A549 (cell line): ENCODE measurements at regions not wholly inside any gene's neighbourhood (a gene's known extent, or its start where the extent isn't known, plus 50 kb on each side); places are given as distances from the start of the nearest gene placed in this dataset.

Experiments used
- ATAC-seq, 2 experiments: fragments of 200-7000 bp in 1 of 2; fragments of >200 bp in 1 of 2; cut with Nextera tagmentation in 1 of 2; cut with Tn5 transposase in 1 of 2; 3 replicates each; pipeline versions ENCODE4 v1.8.0 to v1.9.1; 2018 to 2020; ENCODE audit warnings: mild to moderate bottlenecking in 1 of 2, moderate library complexity in 1 of 2
- CTCF ChIA-PET: fragments of 300-600 bp; sonication (Branson Sonifier 250); formaldehyde crosslinking; extraction: SDS; loops from one replicate; lab custom pipeline; 2021; ENCODE audit warnings: antibody characterized with exemption, inconsistent platforms; lab: Yijun Ruan, JAX
- POLR2A ChIA-PET: fragments of 350-600 bp; formaldehyde crosslinking; extraction: SDS; loops from one replicate; lab custom pipeline; 2021; ENCODE audit warnings: antibody characterized with exemption, inconsistent platforms; lab: Yijun Ruan, JAX
- DNase-seq, 2 experiments: peaks; one replicate each; pipeline versions ENCODE4 v3.0.0 to v3.0.0-alpha.2; 2011 to 2016; ENCODE audit warnings: low read depth in 1 of 2, low spot score in 1 of 2
- FAIRE-seq: peaks from 2 replicates; lab custom pipeline; 2011; peaks lifted over from hg19 to GRCh38; lab: Jason Lieb, UNC
- H3K27ac ChIP-seq, 2 experiments: fragments of >200 bp; sonication (Bioruptor Twin); formaldehyde crosslinking; 3 replicates each; pipeline ENCODE4 v1.5.1; 2016 to 2017
- H3K4me1 ChIP-seq: fragments of >200 bp; sonication (Bioruptor Twin); formaldehyde crosslinking; 3 replicates; pipeline ENCODE4 v1.6.1; 2016
- H3K4me2 ChIP-seq: fragments of >200 bp; sonication (Bioruptor Twin); formaldehyde crosslinking; 3 replicates; pipeline ENCODE4 v1.6.1; 2016
- H3K4me3 ChIP-seq: fragments of >200 bp; sonication (Bioruptor Twin); formaldehyde crosslinking; 3 replicates; pipeline ENCODE4 v1.5.1; 2016
- H3K9me3 ChIP-seq: fragments of >200 bp; sonication (Bioruptor Twin); formaldehyde crosslinking; 3 replicates; pipeline ENCODE4 v1.6.1; 2016
- BHLHE40 ChIP-seq: IDR thresholded peaks from 2 replicates; pipeline ENCODE4 v1.6.1; 2012; ENCODE audit warnings: low read depth, low read length, inconsistent platforms
- CBX2 ChIP-seq: fragments of 200-600 bp; sonication (generic); IDR thresholded peaks from 2 replicates; pipeline ENCODE4 v1.6.1; 2016; ENCODE audit warnings: low read depth, mild to moderate bottlenecking, borderline replicate concordance
- CBX8 ChIP-seq: fragments of 200-600 bp; sonication (generic); IDR thresholded peaks from 2 replicates; pipeline ENCODE4 v1.6.1; 2016
- CHD2 ChIP-seq: fragments of 150-350 bp; IDR thresholded peaks from 2 replicates; pipeline ENCODE4 v1.6.1; 2014; ENCODE audit warnings: low read length; ENCODE audit not compliant: partially characterized antibody
- CTCF ChIP-seq: fragments of >200 bp; sonication (Bioruptor Twin); formaldehyde crosslinking; IDR thresholded peaks from 3 replicates; pipeline ENCODE4 v1.5.1; 2016
- E2F6 ChIP-seq: IDR thresholded peaks from 2 replicates; pipeline ENCODE4 v1.6.1; 2012; ENCODE audit warnings: low read depth, borderline replicate concordance
- ELK1 ChIP-seq: fragments of 150-350 bp; IDR thresholded peaks from 2 replicates; pipeline ENCODE4 v1.6.1; 2014; ENCODE audit warnings: low read depth, mild to moderate bottlenecking, low read length
- EP300 ChIP-seq, 2 experiments: fragments of >200 bp; sonication (Bioruptor Twin); formaldehyde crosslinking; IDR thresholded peaks; 2 replicates in 1 of 2; 3 replicates in 1 of 2; pipeline ENCODE4 v1.6.1; 2016 to 2017
- HES2 ChIP-seq: fragments of >200 bp; sonication (Bioruptor Twin); formaldehyde crosslinking; IDR thresholded peaks from 2 replicates; pipeline ENCODE4 v1.6.1; 2016
- HEYL ChIP-seq: fragments of 250-450 bp; sonication (Bioruptor Pico); IDR thresholded peaks from 2 replicates; pipeline ENCODE4 v1.8.0; 2021; ENCODE audit warnings: mild to moderate bottlenecking, moderate library complexity
- HMGXB4 ChIP-seq: fragments of 250-450 bp; sonication (Bioruptor Pico); IDR thresholded peaks from 2 replicates; pipeline ENCODE4 v1.5.0; 2021; ENCODE audit warnings: mild to moderate bottlenecking, moderate library complexity, borderline replicate concordance
- HOXA7 ChIP-seq: fragments of 250-450 bp; sonication (Bioruptor Pico); IDR thresholded peaks from 2 replicates; pipeline ENCODE4 v1.5.0; 2020; ENCODE audit warnings: mild to moderate bottlenecking, moderate library complexity
- HOXB13 ChIP-seq: fragments of 250-450 bp; sonication (Bioruptor Pico); IDR thresholded peaks from 2 replicates; pipeline ENCODE4 v1.5.0; 2020; ENCODE audit warnings: low read depth, mild to moderate bottlenecking, moderate library complexity
- JUN ChIP-seq, 2 experiments: fragments of >200 bp; sonication (Bioruptor Twin); formaldehyde crosslinking; IDR thresholded peaks; 2 replicates in 1 of 2; 3 replicates in 1 of 2; pipeline ENCODE4 v1.6.1; 2016 to 2017
- MAZ ChIP-seq: fragments of 150-350 bp; IDR thresholded peaks from 2 replicates; pipeline ENCODE4 v1.6.1; 2014; ENCODE audit warnings: antibody characterized with exemption, low read depth, low read length, borderline replicate concordance
- NR3C1 ChIP-seq: fragments of >200 bp; sonication (Bioruptor Twin); formaldehyde crosslinking; IDR thresholded peaks from 3 replicates; pipeline ENCODE4 v1.6.1; 2017
- POLR2A ChIP-seq: IDR thresholded peaks from 2 replicates; pipeline ENCODE4 v1.6.1; 2012; ENCODE audit warnings: mild to moderate bottlenecking, low read length
- POLR2AphosphoS2 ChIP-seq: conservative IDR thresholded peaks from 2 replicates; pipeline ENCODE4 v1.6.1; 2012; ENCODE audit warnings: low read length, improper control_type of control experiment, inconsistent platforms
- RNF2 ChIP-seq: fragments of 200-600 bp; sonication (generic); IDR thresholded peaks from 2 replicates; pipeline ENCODE4 v1.6.1; 2016; ENCODE audit warnings: low read depth, mild to moderate bottlenecking, antibody characterized with exemption, moderate library complexity, borderline replicate concordance
- SMC3 ChIP-seq: fragments of >200 bp; sonication (Bioruptor Twin); formaldehyde crosslinking; IDR thresholded peaks from 3 replicates; pipeline ENCODE4 v1.6.1; 2018; ENCODE audit warnings: inconsistent platforms
- USF2 ChIP-seq: fragments of 450-650 bp; IDR thresholded peaks from 2 replicates; pipeline ENCODE4 v1.6.1; 2014; ENCODE audit warnings: antibody characterized with exemption
- ZC3H11A ChIP-seq: fragments of 450-650 bp; IDR thresholded peaks from 2 replicates; pipeline ENCODE4 v1.6.1; 2014; ENCODE audit warnings: antibody characterized with exemption, mild to moderate bottlenecking
- ZNF302 ChIP-seq: fragments of 250-450 bp; sonication (Bioruptor Pico); IDR thresholded peaks from 2 replicates; pipeline ENCODE4 v1.9.0; 2021; ENCODE audit warnings: inconsistent platforms, mild to moderate bottlenecking, moderate library complexity
- WGBS: methylation state at CpG from one replicate; pipeline ENCODE4 v1.1.6; 2017; ENCODE audit errors: missing lambda C conversion rate; 5-methylcytosine and 5-hydroxymethylcytosine counted together

- CTCF ChIA-PET = no interaction called here
- WGBS = 0% methylated on average over 2 of the region's 3 CpGs
- Histone ChIP-seq H3K4me2 (no peak overlapping the region), H3K4me3 (no peak overlapping the region)
- ATAC-seq = no peak
- no peak for TF ChIP-seq ZC3H11A
- TF ChIP-seq CBX8 = no peak
- TF ChIP-seq E2F6 = no peak
- TF ChIP-seq, all 56 proteins: peak for 0
- H3K9me3 ChIP-seq = no peaks in the 10 kb centered on the region
- H3K27ac ChIP-seq = no peak overlapping the region
- POLR2A ChIA-PET = no interaction called here
- no peaks in the 10 kb centered on the region for H3K4me1 ChIP-seq
- FAIRE-seq = no peak
- DNase-seq = no peak
These were observed 765.6 kb downstream of the DIAPH3 start for GRCh38 chr13:59398127-59398526.

- TF ChIP-seq POLR2AphosphoS2 (no peak), SMC3 (no peak), HOXB13 (CRISPR knock-in tag) (no peak), BHLHE40 (no peak), ZNF302 (no peak), RNF2 (no peak), HMGXB4 (CRISPR knock-in tag) (no peak), HES2 (no peak)
- H3K9me3 ChIP-seq = no peaks in the 10 kb centered on the region
- ChIA-PET CTCF (interaction anchor here (0.9 kb wide), 1 partner anchor 12 kb away, joined by 3 read pairs; no protein-coding TSS in a partner anchor), POLR2A (no interaction called here)
- H3K27ac ChIP-seq = no peak overlapping the region
- no peak overlapping the region for H3K4me2 ChIP-seq
- DNase-seq (no peak), FAIRE-seq (no peak), ATAC-seq (no peak)
- no peak overlapping the region for H3K4me3 ChIP-seq
- H3K4me1 ChIP-seq = no peaks in the 10 kb centered on the region
- WGBS = 5% methylated on average over 4 of the region's 4 CpGs
These were observed 765.1 kb downstream of the DIAPH3 start for GRCh38 chr13:59398661-59399060.

- TF ChIP-seq HES2 (no peak), E2F6 (no peak), EP300 (IDR thresholded peaks at IDR 0.05) (no peak), ELK1 (no peak), HOXA7 (no peak), CBX8 (no peak), USF2 (no peak), CBX2 (no peak), CHD2 (no peak), CTCF (no peak), POLR2A (no peak), JUN (IDR thresholded peaks at IDR 0.05) (no peak), NR3C1 (no peak), MAZ (no peak), HEYL (CRISPR knock-in tag) (no peak)
- CTCF ChIA-PET = interaction anchor here (2.2 kb wide), 1 partner anchor 8 kb away, joined by 6 read pairs; no protein-coding TSS in a partner anchor
- Histone ChIP-seq H3K4me2 (no peak overlapping the region), H3K9me3 (no peaks in the 10 kb centered on the region), H3K27ac (no peak overlapping the region), H3K4me1 (no peaks in the 10 kb centered on the region), H3K4me3 (no peak overlapping the region)
- ATAC-seq (no peak), DNase-seq (no peak), FAIRE-seq (no peak)
- POLR2A ChIA-PET = no interaction called here
These were observed 764.2 kb downstream of the DIAPH3 start for GRCh38 chr13:59399513-59399912.
